H1 (cell line): ENCODE measurements at regions not wholly inside any gene's neighbourhood (a gene's known extent, or its start where the extent isn't known, plus 50 kb on each side); places are given as distances from the start of the nearest gene placed in this dataset.

Experiments
- BRCA1 ChIP-seq: IDR thresholded peaks from 2 replicates; pipeline ENCODE4 v1.6.1; 2012; ENCODE audit warnings: low read depth, low read length, improper control_type of control experiment
- CHD1 ChIP-seq: IDR thresholded peaks from 2 replicates; pipeline ENCODE4 v1.6.1; 2012; ENCODE audit warnings: low read depth, low read length, improper control_type of control experiment
- EZH2 ChIP-seq: fragments of 200-600 bp; sonication (generic); IDR thresholded peaks from 2 replicates; pipeline ENCODE4 v1.7.1; 2012; ENCODE audit warnings: low read depth, mild to moderate bottlenecking, moderate library complexity, low read length, inconsistent platforms; ENCODE audit not compliant: severe bottlenecking
- POLR2AphosphoS5 ChIP-seq: IDR thresholded peaks from 2 replicates; pipeline ENCODE4 v1.6.1; 2011; ENCODE audit warnings: low read depth, low read length
- ZNF274 ChIP-seq: IDR thresholded peaks from 2 replicates; pipeline ENCODE4 v1.7.0; 2012; ENCODE audit warnings: low read length, borderline replicate concordance; ENCODE audit errors: extremely low read depth
- TF ChIP-seq, protein P1 (sequence below), 3 experiments: IDR thresholded peaks; 1 replicate in 2 of 3; 2 replicates in 1 of 3; pipeline versions ENCODE4 v1.5.1 to v1.6.1; 2011; ENCODE audit warnings: low read length in 3 of 3, mild to moderate bottlenecking in 3 of 3, inconsistent platforms in 2 of 3, low read depth in 1 of 3, moderate library complexity in 1 of 3; ENCODE audit not compliant: insufficient read depth in 1 of 3; ENCODE audit errors: control extremely low read depth in 1 of 3
- TF ChIP-seq, protein P2 (sequence below): IDR thresholded peaks from 2 replicates; pipeline ENCODE4 v1.6.1; 2011; ENCODE audit warnings: low read depth, mild to moderate bottlenecking, low read length; ENCODE audit not compliant: insufficient read depth

DNA sequence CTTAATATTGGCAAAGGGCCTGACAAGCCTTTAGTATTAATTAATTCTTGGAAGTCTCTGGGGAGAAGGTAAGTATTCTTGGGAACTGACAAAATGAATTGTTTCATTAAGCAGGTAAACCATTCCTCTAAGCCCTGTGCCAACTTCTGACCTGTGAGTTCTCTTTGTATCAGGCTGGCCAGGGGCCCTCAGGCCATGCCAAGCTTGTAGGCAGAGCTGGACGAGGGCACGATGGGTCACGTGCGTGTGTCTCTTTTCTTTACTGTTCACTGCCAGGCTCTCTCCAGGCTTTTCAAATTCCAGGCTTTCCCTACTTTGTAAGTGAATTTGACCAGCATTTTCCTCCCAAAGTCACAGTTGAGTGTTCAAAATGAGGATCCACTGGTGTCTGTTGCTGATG, 112.4 kb downstream of the NRN1 start:
- no peak for TF ChIP-seq BRCA1
- TF ChIP-seq, protein P1, sequence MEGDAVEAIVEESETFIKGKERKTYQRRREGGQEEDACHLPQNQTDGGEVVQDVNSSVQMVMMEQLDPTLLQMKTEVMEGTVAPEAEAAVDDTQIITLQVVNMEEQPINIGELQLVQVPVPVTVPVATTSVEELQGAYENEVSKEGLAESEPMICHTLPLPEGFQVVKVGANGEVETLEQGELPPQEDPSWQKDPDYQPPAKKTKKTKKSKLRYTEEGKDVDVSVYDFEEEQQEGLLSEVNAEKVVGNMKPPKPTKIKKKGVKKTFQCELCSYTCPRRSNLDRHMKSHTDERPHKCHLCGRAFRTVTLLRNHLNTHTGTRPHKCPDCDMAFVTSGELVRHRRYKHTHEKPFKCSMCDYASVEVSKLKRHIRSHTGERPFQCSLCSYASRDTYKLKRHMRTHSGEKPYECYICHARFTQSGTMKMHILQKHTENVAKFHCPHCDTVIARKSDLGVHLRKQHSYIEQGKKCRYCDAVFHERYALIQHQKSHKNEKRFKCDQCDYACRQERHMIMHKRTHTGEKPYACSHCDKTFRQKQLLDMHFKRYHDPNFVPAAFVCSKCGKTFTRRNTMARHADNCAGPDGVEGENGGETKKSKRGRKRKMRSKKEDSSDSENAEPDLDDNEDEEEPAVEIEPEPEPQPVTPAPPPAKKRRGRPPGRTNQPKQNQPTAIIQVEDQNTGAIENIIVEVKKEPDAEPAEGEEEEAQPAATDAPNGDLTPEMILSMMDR (IDR thresholded peaks at IDR 0.05; ENCODE audit: control extremely low read depth in 1 of 3, insufficient read depth in 1 of 3, low read depth in 1 of 3, low read length in 3 of 3) = no peak
- TF ChIP-seq ZNF274 = no peak
- TF ChIP-seq POLR2AphosphoS5 = no peak
- no peak for TF ChIP-seq CHD1
- TF ChIP-seq EZH2 = no peak
- TF ChIP-seq, protein P2, sequence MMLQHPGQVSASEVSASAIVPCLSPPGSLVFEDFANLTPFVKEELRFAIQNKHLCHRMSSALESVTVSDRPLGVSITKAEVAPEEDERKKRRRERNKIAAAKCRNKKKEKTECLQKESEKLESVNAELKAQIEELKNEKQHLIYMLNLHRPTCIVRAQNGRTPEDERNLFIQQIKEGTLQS = no peak
